HEK293T (cell line): ENCODE measurements at regions not wholly inside any gene's neighbourhood (a gene's known extent, or its start where the extent isn't known, plus 50 kb on each side); places are given as distances from the start of the nearest gene placed in this dataset.

Source experiments
- CTCF ChIA-PET: fragments of 350-600 bp; formaldehyde crosslinking; extraction: SDS; loops from one replicate; lab custom pipeline; 2021; ENCODE audit warnings: antibody characterized with exemption, inconsistent platforms; lab: Yijun Ruan, JAX
- POLR2A ChIA-PET: fragments of 350-600 bp; formaldehyde crosslinking; extraction: SDS; loops from one replicate; lab custom pipeline; 2020; ENCODE audit warnings: antibody characterized with exemption, inconsistent platforms; lab: Yijun Ruan, JAX
- DNase-seq: peaks from one replicate; pipeline ENCODE4 v3.0.0; 2012; ENCODE audit warnings: mixed read lengths; ENCODE audit errors: extremely low spot score
- ARNT ChIP-seq: fragments of 450-650 bp; IDR thresholded peaks from 2 replicates; pipeline ENCODE4 v1.6.1; 2017; ENCODE audit warnings: mild to moderate bottlenecking
- BHLHE40 ChIP-seq: fragments of 450-650 bp; IDR thresholded peaks from 2 replicates; pipeline ENCODE4 v1.6.1; 2016; ENCODE audit warnings: mild to moderate bottlenecking, moderate library complexity, borderline replicate concordance
- CTBP1 ChIP-seq: fragments of 450-650 bp; IDR thresholded peaks from 2 replicates; pipeline ENCODE4 v1.6.1; 2016; ENCODE audit warnings: borderline replicate concordance
- ELF4 ChIP-seq: fragments of 450-650 bp; IDR thresholded peaks from 2 replicates; pipeline ENCODE4 v1.6.1; 2017; ENCODE audit warnings: antibody characterized with exemption
- FOXA1 ChIP-seq: fragments of 450-650 bp; IDR thresholded peaks from 2 replicates; pipeline ENCODE4 v1.6.1; 2016; ENCODE audit warnings: mild to moderate bottlenecking
- FOXK2 ChIP-seq: fragments of 450-650 bp; IDR thresholded peaks from 2 replicates; pipeline ENCODE4 v1.6.1; 2016; ENCODE audit warnings: mild to moderate bottlenecking
- FOXM1 ChIP-seq: fragments of 450-650 bp; IDR thresholded peaks from 2 replicates; pipeline ENCODE4 v1.6.1; 2017; ENCODE audit warnings: mild to moderate bottlenecking, borderline replicate concordance
- HDGF ChIP-seq: fragments of 450-650 bp; IDR thresholded peaks from 2 replicates; pipeline ENCODE4 v1.6.1; 2017; ENCODE audit warnings: antibody characterized with exemption, borderline replicate concordance
- L3MBTL2 ChIP-seq: fragments of 450-650 bp; conservative IDR thresholded peaks from 2 replicates; pipeline ENCODE4 v1.6.1; 2016; ENCODE audit warnings: mild to moderate bottlenecking
- LEF1 ChIP-seq: fragments of 450-650 bp; IDR thresholded peaks from 2 replicates; pipeline ENCODE4 v1.6.1; 2017; ENCODE audit warnings: mild to moderate bottlenecking, borderline replicate concordance
- NFRKB ChIP-seq: fragments of 450-650 bp; IDR thresholded peaks from 2 replicates; pipeline ENCODE4 v1.6.1; 2016; ENCODE audit warnings: mild to moderate bottlenecking, moderate library complexity
- PKNOX1 ChIP-seq: fragments of 450-650 bp; IDR thresholded peaks from 2 replicates; pipeline ENCODE4 v1.6.1; 2016
- SP1 ChIP-seq: fragments of 450-650 bp; IDR thresholded peaks from 2 replicates; pipeline ENCODE4 v1.6.1; 2017
- SUZ12 ChIP-seq: fragments of 450-650 bp; IDR thresholded peaks from 2 replicates; pipeline ENCODE4 v1.6.1; 2016; ENCODE audit warnings: mild to moderate bottlenecking
- TARDBP ChIP-seq: fragments of 450-650 bp; IDR thresholded peaks from 2 replicates; pipeline ENCODE4 v1.6.1; 2016
- ZNF384 ChIP-seq: fragments of 450-650 bp; IDR thresholded peaks from 2 replicates; pipeline ENCODE4 v1.6.1; 2016

GRCh38 chr5:74148321-74148720 is 492.2 kb downstream of the ENC1 start:
- TF ChIP-seq TARDBP: no peak
- no peak for TF ChIP-seq NFRKB
- TF ChIP-seq ELF4: no peak
- TF ChIP-seq SUZ12: no peak
- TF ChIP-seq PKNOX1: no peak
- no peak for TF ChIP-seq BHLHE40
- no peak for TF ChIP-seq FOXK2
- no peak for TF ChIP-seq HDGF
- TF ChIP-seq SP1: no peak
- no peak for TF ChIP-seq LEF1
- TF ChIP-seq L3MBTL2: no peak
- no peak for TF ChIP-seq ARNT
- no peak for TF ChIP-seq ZNF384
- ChIA-PET CTCF (no interaction called here), POLR2A (no interaction called here)
- DNase-seq: no peak

- ChIA-PET POLR2A (no interaction called here), CTCF (no interaction called here)
- no peak for TF ChIP-seq BHLHE40
- TF ChIP-seq ZNF384: no peak
- no peak for TF ChIP-seq ARNT
- TF ChIP-seq L3MBTL2: no peak
- no peak for DNase-seq
These were observed 493.7 kb downstream of the ENC1 start for GRCh38 chr5:74146796-74147195.

- DNase-seq: no peak
- ChIA-PET POLR2A (no interaction called here), CTCF (no interaction called here)
- TF ChIP-seq HDGF (no peak), ARNT (no peak), SP1 (no peak), CTBP1 (no peak), SUZ12 (no peak), BHLHE40 (no peak), NFRKB (no peak), L3MBTL2 (no peak), FOXA1 (no peak), FOXK2 (no peak)
These were observed 494.6 kb downstream of the ENC1 start for GRCh38 chr5:74145951-74146350.

GRCh38 chr5:74143721-74144330 is 496.7 kb downstream of the ENC1 start:
- CTCF ChIA-PET: no interaction called here
- POLR2A ChIA-PET: no interaction called here
- no peak for DNase-seq
- TF ChIP-seq SP1 (no peak), LEF1 (no peak), L3MBTL2 (no peak), PKNOX1 (no peak), FOXA1 (no peak), FOXM1 (no peak), TARDBP (no peak), BHLHE40 (no peak)

- DNase-seq: no peak
- TF ChIP-seq TARDBP (no peak), ARNT (no peak), ELF4 (no peak), CTBP1 (no peak), HDGF (no peak), SP1 (no peak), L3MBTL2 (no peak), FOXK2 (no peak), BHLHE40 (no peak)
- ChIA-PET CTCF (no interaction called here), POLR2A (no interaction called here)
These were observed 497.4 kb downstream of the ENC1 start for GRCh38 chr5:74143151-74143550.

- CTCF ChIA-PET: no interaction called here
These were observed 499.5 kb downstream of the ENC1 start for GRCh38 chr5:74141053-74141452.

More at GRCh38 chr5:74141053-74141452, 499.5 kb downstream of the ENC1 start:
- DNase-seq: no peak
- POLR2A ChIA-PET: no interaction called here
- no peak for TF ChIP-seq ARNT
- no peak for TF ChIP-seq FOXM1
- TF ChIP-seq ZNF384: no peak
- no peak for TF ChIP-seq ELF4
- no peak for TF ChIP-seq PKNOX1
- no peak for TF ChIP-seq LEF1
- no peak for TF ChIP-seq SP1
